ENCODE measurements at regions not wholly inside any gene's neighbourhood (a gene's known extent, or its start where the extent isn't known, plus 50 kb on each side); places are given as distances from the start of the nearest gene placed in this dataset.
"Not testable (repeated sequence)": the region's sequence is repeated elsewhere in the genome, so short reads cannot be mapped to it uniquely, and the experiment has no call there.

DNA sequence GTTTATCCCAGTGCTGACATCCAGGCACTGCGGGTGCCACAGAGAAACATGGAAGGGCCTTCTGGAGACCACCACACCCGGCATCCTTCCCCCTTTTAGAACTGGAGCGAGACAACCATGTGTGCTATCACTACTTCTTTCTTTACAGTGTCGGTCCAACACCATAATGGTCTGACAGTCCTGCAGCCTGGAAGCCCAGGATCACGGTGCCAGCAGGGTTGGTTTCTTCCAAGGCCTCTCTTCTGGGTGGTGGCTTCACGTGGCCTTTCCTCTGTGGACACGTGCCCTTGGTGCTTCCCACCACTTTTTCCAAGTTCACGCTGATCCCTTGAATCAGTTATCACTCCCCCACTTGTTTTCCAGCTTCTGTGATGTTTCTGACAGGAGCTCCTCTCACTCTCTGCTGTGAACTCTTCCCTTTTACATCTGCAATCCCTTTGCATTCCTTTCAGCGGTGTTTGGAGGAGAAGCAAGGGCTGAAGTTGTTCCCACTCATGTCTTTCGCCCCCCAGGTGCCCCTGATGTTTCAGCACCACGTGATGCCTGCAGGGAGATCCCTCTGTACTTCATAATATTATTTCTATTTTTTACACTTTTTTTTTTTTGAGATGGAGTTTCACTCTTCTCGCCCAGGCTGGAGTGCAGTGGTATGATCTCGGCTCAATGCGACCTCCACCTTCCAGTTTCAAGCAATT lies 1067.0 kb downstream of the RPIA start:
- TF ChIP-seq POLR2A (IDR thresholded peaks at IDR 0.05): not testable (repeated sequence)
- TF ChIP-seq, protein P1, sequence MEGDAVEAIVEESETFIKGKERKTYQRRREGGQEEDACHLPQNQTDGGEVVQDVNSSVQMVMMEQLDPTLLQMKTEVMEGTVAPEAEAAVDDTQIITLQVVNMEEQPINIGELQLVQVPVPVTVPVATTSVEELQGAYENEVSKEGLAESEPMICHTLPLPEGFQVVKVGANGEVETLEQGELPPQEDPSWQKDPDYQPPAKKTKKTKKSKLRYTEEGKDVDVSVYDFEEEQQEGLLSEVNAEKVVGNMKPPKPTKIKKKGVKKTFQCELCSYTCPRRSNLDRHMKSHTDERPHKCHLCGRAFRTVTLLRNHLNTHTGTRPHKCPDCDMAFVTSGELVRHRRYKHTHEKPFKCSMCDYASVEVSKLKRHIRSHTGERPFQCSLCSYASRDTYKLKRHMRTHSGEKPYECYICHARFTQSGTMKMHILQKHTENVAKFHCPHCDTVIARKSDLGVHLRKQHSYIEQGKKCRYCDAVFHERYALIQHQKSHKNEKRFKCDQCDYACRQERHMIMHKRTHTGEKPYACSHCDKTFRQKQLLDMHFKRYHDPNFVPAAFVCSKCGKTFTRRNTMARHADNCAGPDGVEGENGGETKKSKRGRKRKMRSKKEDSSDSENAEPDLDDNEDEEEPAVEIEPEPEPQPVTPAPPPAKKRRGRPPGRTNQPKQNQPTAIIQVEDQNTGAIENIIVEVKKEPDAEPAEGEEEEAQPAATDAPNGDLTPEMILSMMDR (IDR thresholded peaks at IDR 0.05): not testable (repeated sequence)

Data from esophagus squamous epithelium (tissue), 4 donors.